ENCODE measurements at regions not wholly inside any gene's neighbourhood (a gene's known extent, or its start where the extent isn't known, plus 50 kb on each side); places are given as distances from the start of the nearest gene placed in this dataset.

DNA sequence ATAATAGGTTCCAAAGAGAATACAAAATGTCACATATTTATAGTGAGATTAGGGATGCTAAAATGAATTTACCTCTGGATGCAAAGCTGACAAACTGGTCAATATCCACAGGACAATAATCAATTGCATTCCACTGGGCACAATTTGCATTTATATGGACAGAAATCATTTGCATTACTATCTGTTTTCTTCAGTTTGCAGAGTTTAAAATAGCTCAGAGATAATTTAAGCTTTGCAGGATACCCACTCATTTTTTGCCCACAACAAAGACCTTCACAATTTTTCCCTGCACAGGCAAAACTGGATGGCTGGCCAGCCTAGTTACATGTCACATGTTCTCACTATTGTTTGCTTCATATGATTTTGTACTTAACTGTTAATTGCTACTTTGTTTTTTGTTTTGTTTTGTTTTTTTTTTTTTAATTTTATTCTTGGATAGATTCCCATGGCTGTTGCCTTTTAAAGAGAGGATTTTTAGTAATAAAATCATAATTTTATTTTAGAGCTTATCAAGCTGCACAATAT lies 483.5 kb downstream of the UTRN start:
- TF ChIP-seq FOXA2 (IDR thresholded peaks at IDR 0.05) (no peak), HNF4G (IDR thresholded peaks at IDR 0.05) (no peak), YY1 (IDR thresholded peaks at IDR 0.05) (no peak), GABPA (IDR thresholded peaks at IDR 0.05 in 1 of 2, conservative IDR thresholded peaks at IDR 0.05 in 1 of 2) (no peak), EGR1 (IDR thresholded peaks at IDR 0.05; ENCODE audit: low read depth in 2 of 2) (no peak), JUND (IDR thresholded peaks at IDR 0.05) (no peak), MAX (IDR thresholded peaks at IDR 0.05) (no peak)
- TF ChIP-seq, protein P1, sequence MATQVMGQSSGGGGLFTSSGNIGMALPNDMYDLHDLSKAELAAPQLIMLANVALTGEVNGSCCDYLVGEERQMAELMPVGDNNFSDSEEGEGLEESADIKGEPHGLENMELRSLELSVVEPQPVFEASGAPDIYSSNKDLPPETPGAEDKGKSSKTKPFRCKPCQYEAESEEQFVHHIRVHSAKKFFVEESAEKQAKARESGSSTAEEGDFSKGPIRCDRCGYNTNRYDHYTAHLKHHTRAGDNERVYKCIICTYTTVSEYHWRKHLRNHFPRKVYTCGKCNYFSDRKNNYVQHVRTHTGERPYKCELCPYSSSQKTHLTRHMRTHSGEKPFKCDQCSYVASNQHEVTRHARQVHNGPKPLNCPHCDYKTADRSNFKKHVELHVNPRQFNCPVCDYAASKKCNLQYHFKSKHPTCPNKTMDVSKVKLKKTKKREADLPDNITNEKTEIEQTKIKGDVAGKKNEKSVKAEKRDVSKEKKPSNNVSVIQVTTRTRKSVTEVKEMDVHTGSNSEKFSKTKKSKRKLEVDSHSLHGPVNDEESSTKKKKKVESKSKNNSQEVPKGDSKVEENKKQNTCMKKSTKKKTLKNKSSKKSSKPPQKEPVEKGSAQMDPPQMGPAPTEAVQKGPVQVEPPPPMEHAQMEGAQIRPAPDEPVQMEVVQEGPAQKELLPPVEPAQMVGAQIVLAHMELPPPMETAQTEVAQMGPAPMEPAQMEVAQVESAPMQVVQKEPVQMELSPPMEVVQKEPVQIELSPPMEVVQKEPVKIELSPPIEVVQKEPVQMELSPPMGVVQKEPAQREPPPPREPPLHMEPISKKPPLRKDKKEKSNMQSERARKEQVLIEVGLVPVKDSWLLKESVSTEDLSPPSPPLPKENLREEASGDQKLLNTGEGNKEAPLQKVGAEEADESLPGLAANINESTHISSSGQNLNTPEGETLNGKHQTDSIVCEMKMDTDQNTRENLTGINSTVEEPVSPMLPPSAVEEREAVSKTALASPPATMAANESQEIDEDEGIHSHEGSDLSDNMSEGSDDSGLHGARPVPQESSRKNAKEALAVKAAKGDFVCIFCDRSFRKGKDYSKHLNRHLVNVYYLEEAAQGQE (IDR thresholded peaks at IDR 0.05): no peak
- H3K4me3 ChIP-seq (ENCODE audit: low read depth in 1 of 3, low read length in 3 of 3): no peak overlapping the region
- peaks cover 4 to 10% (median 7%) of the 10 kb centered on the region in 4 donors for H3K4me1 ChIP-seq (ENCODE audit: control insufficient read depth in 4 of 4, insufficient read depth in 4 of 4, low read length in 3 of 4)
- H3K27ac ChIP-seq (ENCODE audit: low read depth in 1 of 2, low read length in 2 of 2): peak overlapping the region in 1 of 2 donors; percentile 34
- H3K9me3 ChIP-seq (ENCODE audit: control insufficient read depth in 4 of 4, low read length in 3 of 4): no peaks in the 10 kb centered on the region
- H3K27me3 ChIP-seq (ENCODE audit: control insufficient read depth in 4 of 4, insufficient read depth in 4 of 4, low read length in 3 of 4): no peaks in the 10 kb centered on the region
- peaks cover 0 to 2% (median 0%) of the 10 kb centered on the region in 4 donors for H3K36me3 ChIP-seq (ENCODE audit: control insufficient read depth in 4 of 4, insufficient read depth in 3 of 4, low read depth in 1 of 4, low read length in 3 of 4)
- no peak overlapping the region for H3K9ac ChIP-seq (ENCODE audit: low read depth in 1 of 2, low read length in 2 of 2)
- no peak for DNase-seq (ENCODE audit: low spot score)

GRCh38 chr6:144769142-144769541 lies 484.0 kb downstream of the UTRN start:
- Histone ChIP-seq H3K27me3 (ENCODE audit: control insufficient read depth in 4 of 4, insufficient read depth in 4 of 4, low read length in 3 of 4) (no peaks in the 10 kb centered on the region), H3K9ac (ENCODE audit: low read depth in 1 of 2, low read length in 2 of 2) (peak overlapping the region in 1 of 2 donors; percentile 9), H3K4me1 (ENCODE audit: control insufficient read depth in 4 of 4, insufficient read depth in 4 of 4, low read length in 3 of 4) (peaks cover 4 to 10% (median 7%) of the 10 kb centered on the region in 4 donors), H3K4me3 (ENCODE audit: low read depth in 1 of 3, low read length in 3 of 3) (no peak overlapping the region), H3K9me3 (ENCODE audit: control insufficient read depth in 4 of 4, low read length in 3 of 4) (no peaks in the 10 kb centered on the region), H3K27ac (ENCODE audit: low read depth in 1 of 2, low read length in 2 of 2) (peak overlapping the region; percentile 34 to 56), H3K36me3 (ENCODE audit: control insufficient read depth in 4 of 4, insufficient read depth in 3 of 4, low read depth in 1 of 4, low read length in 3 of 4) (peaks cover 0 to 2% (median 0%) of the 10 kb centered on the region in 4 donors)
- WGBS: 37% methylated on average over 3 of the region's 3 CpGs
- no peak for DNase-seq (ENCODE audit: low spot score)
- TF ChIP-seq RXRA (IDR thresholded peaks at IDR 0.05) (peak in 1 of 2 donors; percentile 35), FOXA1 (IDR thresholded peaks at IDR 0.05) (no peak), HNF4G (IDR thresholded peaks at IDR 0.05) (no peak), SP1 (IDR thresholded peaks at IDR 0.05) (no peak), GABPA (IDR thresholded peaks at IDR 0.05 in 1 of 2, conservative IDR thresholded peaks at IDR 0.05 in 1 of 2) (no peak), NR2F2 (IDR thresholded peaks at IDR 0.05) (no peak), EGR1 (IDR thresholded peaks at IDR 0.05; ENCODE audit: low read depth in 2 of 2) (no peak), TAF1 (conservative IDR thresholded peaks at IDR 0.05) (no peak), RAD21 (IDR thresholded peaks at IDR 0.05) (no peak), ZBTB33 (IDR thresholded peaks at IDR 0.05) (no peak), YY1 (IDR thresholded peaks at IDR 0.05) (no peak), JUND (IDR thresholded peaks at IDR 0.05) (no peak), HNF4A (conservative IDR thresholded peaks at IDR 0.05) (peak in 1 of 2 donors; percentile 31), MAX (IDR thresholded peaks at IDR 0.05) (no peak), FOXA2 (IDR thresholded peaks at IDR 0.05) (no peak)
- TF ChIP-seq, protein P2, sequence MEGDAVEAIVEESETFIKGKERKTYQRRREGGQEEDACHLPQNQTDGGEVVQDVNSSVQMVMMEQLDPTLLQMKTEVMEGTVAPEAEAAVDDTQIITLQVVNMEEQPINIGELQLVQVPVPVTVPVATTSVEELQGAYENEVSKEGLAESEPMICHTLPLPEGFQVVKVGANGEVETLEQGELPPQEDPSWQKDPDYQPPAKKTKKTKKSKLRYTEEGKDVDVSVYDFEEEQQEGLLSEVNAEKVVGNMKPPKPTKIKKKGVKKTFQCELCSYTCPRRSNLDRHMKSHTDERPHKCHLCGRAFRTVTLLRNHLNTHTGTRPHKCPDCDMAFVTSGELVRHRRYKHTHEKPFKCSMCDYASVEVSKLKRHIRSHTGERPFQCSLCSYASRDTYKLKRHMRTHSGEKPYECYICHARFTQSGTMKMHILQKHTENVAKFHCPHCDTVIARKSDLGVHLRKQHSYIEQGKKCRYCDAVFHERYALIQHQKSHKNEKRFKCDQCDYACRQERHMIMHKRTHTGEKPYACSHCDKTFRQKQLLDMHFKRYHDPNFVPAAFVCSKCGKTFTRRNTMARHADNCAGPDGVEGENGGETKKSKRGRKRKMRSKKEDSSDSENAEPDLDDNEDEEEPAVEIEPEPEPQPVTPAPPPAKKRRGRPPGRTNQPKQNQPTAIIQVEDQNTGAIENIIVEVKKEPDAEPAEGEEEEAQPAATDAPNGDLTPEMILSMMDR (IDR thresholded peaks at IDR 0.05; ENCODE audit: low read depth, low read length, missing input control): no peak
- TF ChIP-seq, protein P1 (IDR thresholded peaks at IDR 0.05): no peak

Measured in liver (tissue), 8 donors.